HEK293 (cell line): ENCODE measurements at regions not wholly inside any gene's neighbourhood (a gene's known extent, or its start where the extent isn't known, plus 50 kb on each side); places are given as distances from the start of the nearest gene placed in this dataset.

Source experiments
- CTCF ChIA-PET: fragments of 350-600 bp; formaldehyde crosslinking; extraction: SDS; loops from one replicate; lab custom pipeline; 2021; ENCODE audit warnings: antibody characterized with exemption; lab: Yijun Ruan, JAX
- POLR2A ChIA-PET: fragments of 300-600 bp; formaldehyde crosslinking; extraction: SDS; loops from one replicate; lab custom pipeline; 2020; ENCODE audit warnings: antibody characterized with exemption, inconsistent platforms; lab: Yijun Ruan, JAX
- H3K27ac ChIP-seq: fragments of 200-500 bp; sonication (Bioruptor generic); 2 replicates; pipeline ENCODE4 v1.5.1; 2014; ENCODE audit warnings: low read depth, low read length, control low read depth, inconsistent platforms; ENCODE audit errors: extremely low read depth
- H3K36me3 ChIP-seq, 2 experiments: fragments of 200-500 bp in 1 of 2; sonication (Bioruptor generic) in 1 of 2; 1 replicate in 1 of 2; 2 replicates in 1 of 2; pipeline ENCODE4 v1.5.1; 2014 to 2017; ENCODE audit warnings: inconsistent platforms in 2 of 2, low read length in 2 of 2; ENCODE audit not compliant: control insufficient read depth in 2 of 2, insufficient read depth in 1 of 2
- H3K4me1 ChIP-seq: fragments of 200-500 bp; sonication (Bioruptor generic); 2 replicates; pipeline ENCODE4 v1.5.1; 2014; ENCODE audit warnings: mild to moderate bottlenecking, low read length, inconsistent platforms; ENCODE audit not compliant: control insufficient read depth, insufficient read depth
- H3K4me3 ChIP-seq: 2 replicates; pipeline ENCODE4 v1.5.1; 2011; ENCODE audit warnings: low read depth, mild to moderate bottlenecking, control low read depth, low read length, moderate library complexity
- H3K9me3 ChIP-seq: fragments of 200-500 bp; sonication (Bioruptor generic); 2 replicates; pipeline ENCODE4 v1.5.1; 2014; ENCODE audit warnings: low read depth, low read length, inconsistent platforms; ENCODE audit not compliant: control insufficient read depth, insufficient read depth
- ELK4 ChIP-seq: IDR thresholded peaks from 2 replicates; pipeline ENCODE4 v1.6.1; 2011; ENCODE audit warnings: mild to moderate bottlenecking, low read depth, low read length, borderline replicate concordance
- KLF8 ChIP-seq: fragments of 450-650 bp; formaldehyde crosslinking; IDR thresholded peaks from 2 replicates; pipeline ENCODE4 v1.5.1; 2016; ENCODE audit warnings: missing biosample characterization, missing genetic modification characterization
- MEIS1 ChIP-seq: sonication (generic); formaldehyde crosslinking; IDR thresholded peaks from 2 replicates; pipeline ENCODE4 v1.8.1; 2022; ENCODE audit warnings: missing genetic modification reagents, mild to moderate bottlenecking, borderline replicate concordance
- PRDM10 ChIP-seq: fragments of 450-650 bp; formaldehyde crosslinking; IDR thresholded peaks from 2 replicates; pipeline ENCODE4 v1.5.1; 2016; ENCODE audit warnings: missing biosample characterization, missing genetic modification characterization
- SP7 ChIP-seq: fragments of 450-650 bp; formaldehyde crosslinking; IDR thresholded peaks from 2 replicates; pipeline ENCODE4 v1.5.1; 2016; ENCODE audit warnings: missing biosample characterization, missing genetic modification characterization
- ZBTB6 ChIP-seq: fragments of 450-650 bp; formaldehyde crosslinking; IDR thresholded peaks from 2 replicates; pipeline ENCODE4 v1.5.1; 2017; ENCODE audit warnings: missing biosample characterization, missing genetic modification characterization
- ZNF174 ChIP-seq: fragments of 450-650 bp; formaldehyde crosslinking; IDR thresholded peaks from 2 replicates; pipeline ENCODE4 v1.5.0; 2017; ENCODE audit warnings: missing biosample characterization, mild to moderate bottlenecking, missing genetic modification characterization
- ZNF184 ChIP-seq: fragments of 450-650 bp; IDR thresholded peaks from 2 replicates; pipeline ENCODE4 v1.5.1; 2018; ENCODE audit warnings: missing biosample characterization, mild to moderate bottlenecking, missing genetic modification characterization
- ZNF274 ChIP-seq, 2 experiments: fragments of 200-500 bp in 1 of 2; fragments of 450-650 bp in 1 of 2; sonication (Bioruptor generic) in 1 of 2; formaldehyde crosslinking in 1 of 2; IDR thresholded peaks; 2 replicates each; pipeline versions ENCODE4 v1.5.1 to v1.6.1; 2014 to 2016; ENCODE audit warnings: borderline replicate concordance in 1 of 2, inconsistent platforms in 1 of 2, low read length in 1 of 2, missing biosample characterization in 1 of 2, missing genetic modification characterization in 1 of 2
- ZNF302 ChIP-seq: fragments of 450-650 bp; formaldehyde crosslinking; IDR thresholded peaks from 2 replicates; pipeline ENCODE4 v1.5.1; 2016; ENCODE audit warnings: missing biosample characterization, missing genetic modification characterization, low read depth
- ZNF324 ChIP-seq: fragments of 450-650 bp; formaldehyde crosslinking; IDR thresholded peaks from 2 replicates; pipeline ENCODE4 v1.5.1; 2016; ENCODE audit warnings: missing biosample characterization, missing genetic modification characterization
- ZNF398 ChIP-seq: fragments of 450-650 bp; formaldehyde crosslinking; IDR thresholded peaks from 2 replicates; pipeline ENCODE4 v1.5.1; 2017; ENCODE audit warnings: missing biosample characterization, missing genetic modification characterization
- ZNF433 ChIP-seq: fragments of 450-650 bp; formaldehyde crosslinking; IDR thresholded peaks from 2 replicates; pipeline ENCODE4 v1.5.1; 2016; ENCODE audit warnings: missing biosample characterization, missing genetic modification characterization, low read depth
- ZNF473 ChIP-seq: fragments of 450-650 bp; formaldehyde crosslinking; IDR thresholded peaks from 2 replicates; pipeline ENCODE4 v1.5.1; 2017; ENCODE audit warnings: missing biosample characterization, missing genetic modification characterization
- ZNF501 ChIP-seq: fragments of 450-650 bp; formaldehyde crosslinking; IDR thresholded peaks from 2 replicates; pipeline ENCODE4 v1.5.1; 2016; ENCODE audit warnings: missing biosample characterization, missing genetic modification characterization
- ZNF658 ChIP-seq: fragments of 450-650 bp; formaldehyde crosslinking; IDR thresholded peaks from 2 replicates; pipeline ENCODE4; 2016; ENCODE audit warnings: missing biosample characterization, missing genetic modification characterization
- ZSCAN23 ChIP-seq: fragments of 450-650 bp; formaldehyde crosslinking; IDR thresholded peaks from 2 replicates; pipeline ENCODE4 v1.5.1; 2016; ENCODE audit warnings: missing biosample characterization, missing genetic modification characterization
- TF ChIP-seq, protein P1 (sequence below): fragments of 450-650 bp; formaldehyde crosslinking; IDR thresholded peaks from 2 replicates; pipeline ENCODE4 v1.5.1; 2016; ENCODE audit warnings: missing biosample characterization, missing genetic modification characterization, low read depth

GRCh38 chr1:191641420-191642260 is 516.6 kb upstream of the RGS18 start (continued):
- TF ChIP-seq ZNF398 (tag by site-specific recombination) (no peak), PRDM10 (tag by site-specific recombination) (no peak), ZNF473 (tag by site-specific recombination) (no peak), ZNF324 (tag by site-specific recombination) (no peak)
- TF ChIP-seq, all 188 proteins: peak for 0

DNA sequence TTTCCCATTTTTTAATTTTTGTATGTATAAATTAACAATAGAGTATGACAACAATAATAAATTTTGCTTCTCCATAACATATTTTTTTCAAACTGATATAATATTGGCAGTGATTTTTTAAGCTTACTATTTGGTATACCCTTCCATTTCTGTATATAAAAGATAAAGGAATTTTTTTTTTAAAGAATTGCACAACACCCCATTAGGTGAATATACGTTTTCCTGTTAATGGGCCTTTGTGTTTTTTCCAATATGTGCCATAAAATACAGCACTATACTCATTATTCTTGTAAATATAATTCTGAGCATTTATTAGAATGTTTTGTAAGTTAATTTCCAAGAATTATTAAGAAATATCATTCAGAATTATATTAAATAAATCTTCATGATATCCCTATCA is 515.2 kb upstream of the RGS18 start:
- no peak for TF ChIP-seq ZNF501 (tag by site-specific recombination)
- no peak for TF ChIP-seq KLF8 (tag by site-specific recombination)
- no peak for TF ChIP-seq ZNF302 (tag by site-specific recombination)
- no peak for TF ChIP-seq ZSCAN23 (tag by site-specific recombination)
- TF ChIP-seq MEIS1 (CRISPR knock-in tag) = no peak
- no peak for TF ChIP-seq ZNF658 (tag by site-specific recombination)
- TF ChIP-seq, protein P1, sequence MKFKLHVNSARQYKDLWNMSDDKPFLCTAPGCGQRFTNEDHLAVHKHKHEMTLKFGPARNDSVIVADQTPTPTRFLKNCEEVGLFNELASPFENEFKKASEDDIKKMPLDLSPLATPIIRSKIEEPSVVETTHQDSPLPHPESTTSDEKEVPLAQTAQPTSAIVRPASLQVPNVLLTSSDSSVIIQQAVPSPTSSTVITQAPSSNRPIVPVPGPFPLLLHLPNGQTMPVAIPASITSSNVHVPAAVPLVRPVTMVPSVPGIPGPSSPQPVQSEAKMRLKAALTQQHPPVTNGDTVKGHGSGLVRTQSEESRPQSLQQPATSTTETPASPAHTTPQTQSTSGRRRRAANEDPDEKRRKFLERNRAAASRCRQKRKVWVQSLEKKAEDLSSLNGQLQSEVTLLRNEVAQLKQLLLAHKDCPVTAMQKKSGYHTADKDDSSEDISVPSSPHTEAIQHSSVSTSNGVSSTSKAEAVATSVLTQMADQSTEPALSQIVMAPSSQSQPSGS (tag by site-specific recombination) = no peak
- TF ChIP-seq ZNF184 (tag by site-specific recombination) = no peak
- TF ChIP-seq ZNF174 (tag by site-specific recombination) = no peak
- no peak for TF ChIP-seq ZBTB6
- TF ChIP-seq ELK4 = no peak
- no peak for TF ChIP-seq ZNF433 (tag by site-specific recombination)
- no peak for TF ChIP-seq SP7 (tag by site-specific recombination)
- TF ChIP-seq ZNF274 (IDR thresholded peaks at IDR 0.05; ENCODE audit: low read length) = no peak
- no peak for TF ChIP-seq ZNF274 (tag by site-specific recombination; IDR thresholded peaks at IDR 0.05; ENCODE audit: borderline replicate concordance)
- Histone ChIP-seq H3K9me3 (no peaks in the 10 kb centered on the region), H3K36me3 (no peaks in the 10 kb centered on the region), H3K27ac (no peak overlapping the region), H3K4me1 (no peaks in the 10 kb centered on the region), H3K4me3 (no peak overlapping the region)
- ChIA-PET CTCF (no interaction called here), POLR2A (no interaction called here)
